Nephron (organoid): ENCODE measurements at regions not wholly inside any gene's neighbourhood (a gene's known extent, or its start where the extent isn't known, plus 50 kb on each side); places are given as distances from the start of the nearest gene placed in this dataset.
"Not testable (repeated sequence)": the region's sequence is repeated elsewhere in the genome, so short reads cannot be mapped to it uniquely, and the experiment has no call there.

Source experiments
- H3K27ac Mint-ChIP-seq, 3 experiments: 2 replicates each; pipeline ENCODE4 v1.8.0; 2020; ENCODE audit warnings: mixed read lengths in 3 of 3, mild to moderate bottlenecking in 2 of 3, moderate library complexity in 1 of 3
- H3K27me3 Mint-ChIP-seq: 2 replicates; pipeline ENCODE4 v1.8.0; 2021; ENCODE audit warnings: low read depth, mild to moderate bottlenecking, moderate library complexity, mixed read lengths
- H3K36me3 Mint-ChIP-seq: 2 replicates; pipeline ENCODE4 v1.8.0; 2020; ENCODE audit warnings: low read depth, mixed read lengths
- H3K4me1 Mint-ChIP-seq: 2 replicates; pipeline ENCODE4 v1.8.0; 2020; ENCODE audit warnings: mixed read lengths
- H3K4me3 Mint-ChIP-seq, 3 experiments: 2 replicates each; pipeline ENCODE4 v1.8.0; 2020; ENCODE audit warnings: mild to moderate bottlenecking in 3 of 3, mixed read lengths in 3 of 3, moderate library complexity in 2 of 3
- H3K9me3 Mint-ChIP-seq: 2 replicates; pipeline ENCODE4 v1.8.0; 2020; ENCODE audit warnings: mixed read lengths
- CTCF ChIP-seq, 3 experiments: fragments of 200-600 bp; sonication (generic); IDR thresholded peaks; one replicate each; pipeline ENCODE4 v1.5.0; 2021; ENCODE audit warnings: antibody characterized with exemption in 3 of 3; ENCODE audit not compliant: unreplicated experiment in 3 of 3

GRCh38 chr5:89053547-89053946 is 170.6 kb upstream of the MEF2C start:
- Mint-ChIP-seq H3K4me1 (no peaks in the 10 kb centered on the region), H3K9me3 (peaks cover 17% of the 10 kb centered on the region), H3K27ac (no peak overlapping the region), H3K4me3 (no peak overlapping the region), H3K27me3 (no peaks in the 10 kb centered on the region), H3K36me3 (no peaks in the 10 kb centered on the region)
- no peak for TF ChIP-seq CTCF (IDR thresholded peaks at IDR 0.05; ENCODE audit: unreplicated experiment in 3 of 3)

GRCh38 chr5:89050062-89050461 is 167.1 kb upstream of the MEF2C start:
- H3K9me3 Mint-ChIP-seq, result peaks cover 17% of the 10 kb centered on the region
- not testable (repeated sequence) for H3K27me3 Mint-ChIP-seq, H3K4me1 Mint-ChIP-seq, H3K36me3 Mint-ChIP-seq, H3K4me3 Mint-ChIP-seq, H3K27ac Mint-ChIP-seq

- H3K27ac Mint-ChIP-seq, result no peak overlapping the region
- peaks cover 17% of the 10 kb centered on the region for H3K9me3 Mint-ChIP-seq
- H3K4me3 Mint-ChIP-seq, result no peak overlapping the region
- H3K27me3 Mint-ChIP-seq, result no peaks in the 10 kb centered on the region
- no peaks in the 10 kb centered on the region for H3K4me1 Mint-ChIP-seq
- TF ChIP-seq CTCF (IDR thresholded peaks at IDR 0.05; ENCODE audit: unreplicated experiment in 3 of 3), result no peak
- no peaks in the 10 kb centered on the region for H3K36me3 Mint-ChIP-seq
Observed at GRCh38 chr5:89047571-89047970, 164.6 kb upstream of the MEF2C start.

- no peaks in the 10 kb centered on the region for H3K4me1 Mint-ChIP-seq
Observed at GRCh38 chr5:89045216-89045615, 162.2 kb upstream of the MEF2C start.

GRCh38 chr5:89044674-89045200 is 161.8 kb upstream of the MEF2C start:
- H3K36me3 Mint-ChIP-seq, result no peaks in the 10 kb centered on the region

More at GRCh38 chr5:89045216-89045615, 162.2 kb upstream of the MEF2C start:
- Mint-ChIP-seq H3K27ac (no peak overlapping the region), H3K9me3 (peaks cover 4% of the 10 kb centered on the region), H3K36me3 (no peaks in the 10 kb centered on the region), H3K4me3 (no peak overlapping the region), H3K27me3 (no peaks in the 10 kb centered on the region)
- no peak for TF ChIP-seq CTCF (IDR thresholded peaks at IDR 0.05; ENCODE audit: unreplicated experiment in 3 of 3)

GRCh38 chr5:89043676-89044075 is 160.7 kb upstream of the MEF2C start:
- no peak overlapping the region for H3K4me3 Mint-ChIP-seq
- no peaks in the 10 kb centered on the region for H3K36me3 Mint-ChIP-seq
- H3K27me3 Mint-ChIP-seq, result no peaks in the 10 kb centered on the region
- no peaks in the 10 kb centered on the region for H3K9me3 Mint-ChIP-seq
- H3K27ac Mint-ChIP-seq, result no peak overlapping the region
- H3K4me1 Mint-ChIP-seq, result no peaks in the 10 kb centered on the region
- no peak for TF ChIP-seq CTCF (IDR thresholded peaks at IDR 0.05; ENCODE audit: unreplicated experiment in 3 of 3)

More at GRCh38 chr5:89044674-89045200, 161.8 kb upstream of the MEF2C start:
- H3K27ac Mint-ChIP-seq, result no peak overlapping the region
- H3K4me3 Mint-ChIP-seq, result no peak overlapping the region
- no peaks in the 10 kb centered on the region for H3K27me3 Mint-ChIP-seq
- TF ChIP-seq CTCF (IDR thresholded peaks at IDR 0.05; ENCODE audit: unreplicated experiment in 3 of 3), result no peak
- no peaks in the 10 kb centered on the region for H3K4me1 Mint-ChIP-seq
- peaks cover 3% of the 10 kb centered on the region for H3K9me3 Mint-ChIP-seq
